COLO829 (cell line): ENCODE measurements at regions not wholly inside any gene's neighbourhood (a gene's known extent, or its start where the extent isn't known, plus 50 kb on each side); places are given as distances from the start of the nearest gene placed in this dataset.
A peak's percentile ranks its signal among the peaks of the same experiment; 100 is the strongest.

Source experiments
- DNase-seq: peaks from one replicate; pipeline ENCODE4 v3.0.0; 2012; ENCODE audit warnings: low spot score

DNA sequence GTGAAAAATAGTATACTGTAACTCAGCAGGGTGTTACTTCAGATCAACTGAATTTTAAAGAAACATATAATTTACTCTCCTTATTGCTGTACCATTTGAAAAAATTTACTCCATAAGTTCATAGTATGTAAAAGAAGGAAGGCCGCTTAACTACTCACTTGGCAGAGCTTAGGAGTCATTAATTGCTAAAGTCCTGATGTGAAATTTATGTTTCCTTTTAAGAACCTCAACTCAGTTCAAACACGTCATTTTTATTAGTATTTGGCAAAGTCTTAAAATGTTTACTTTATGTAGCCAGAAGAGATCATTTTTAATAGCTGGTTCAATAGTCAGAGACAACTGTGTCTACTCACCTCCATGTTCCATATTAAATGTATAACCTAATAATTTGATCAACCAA is 268.6 kb downstream of the CDH10 start:
- DNase-seq: no peak

DNA sequence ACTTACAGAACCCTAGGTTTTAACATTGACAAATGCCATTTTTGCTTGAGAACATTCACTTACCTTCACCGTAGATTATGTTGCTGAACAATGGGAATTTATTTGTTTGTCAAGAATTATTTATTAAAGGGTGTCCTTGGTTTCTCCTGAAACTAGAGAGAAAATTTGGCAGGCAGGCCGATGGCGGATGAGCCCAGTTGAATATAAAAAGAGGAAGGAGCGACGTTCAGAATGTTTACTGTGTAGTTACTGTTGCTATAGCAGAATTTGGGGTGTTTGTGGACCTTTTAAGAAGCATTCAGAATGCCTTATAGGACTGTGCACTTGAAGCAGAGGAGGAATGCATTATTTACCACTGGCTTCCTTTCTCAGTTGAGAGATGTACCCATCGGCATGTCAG is 268.2 kb downstream of the CDH10 start:
- no peak for DNase-seq

DNA sequence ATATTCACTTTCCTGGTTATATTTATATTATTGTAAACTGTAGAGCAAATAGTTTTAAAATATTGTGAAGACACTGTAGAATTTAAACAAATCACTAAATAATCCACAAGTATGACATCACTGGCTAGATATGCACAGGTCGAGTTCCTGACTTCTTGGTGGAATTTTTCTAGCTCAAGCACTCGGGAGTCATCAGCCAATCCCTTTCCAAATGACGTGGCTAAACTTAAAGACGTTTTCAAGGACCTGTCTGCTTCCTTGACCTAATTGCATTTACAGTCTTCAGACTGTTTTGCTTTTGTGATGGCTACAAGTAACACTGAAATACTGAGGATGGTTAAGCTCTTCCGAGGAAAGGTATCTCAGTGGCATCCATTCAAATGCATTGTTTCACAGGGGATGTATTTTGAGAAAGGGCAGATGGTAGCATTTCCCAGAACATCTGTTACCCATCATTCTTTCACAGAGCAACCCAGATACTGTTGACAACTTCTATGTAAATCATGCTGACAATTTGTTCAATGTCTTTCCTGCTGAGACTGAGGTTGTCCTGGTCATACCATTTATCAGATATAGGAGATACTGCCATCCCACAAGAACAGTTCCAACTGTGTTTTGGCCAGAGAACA is 262.8 kb downstream of the CDH10 start:
- no peak for DNase-seq

DNA sequence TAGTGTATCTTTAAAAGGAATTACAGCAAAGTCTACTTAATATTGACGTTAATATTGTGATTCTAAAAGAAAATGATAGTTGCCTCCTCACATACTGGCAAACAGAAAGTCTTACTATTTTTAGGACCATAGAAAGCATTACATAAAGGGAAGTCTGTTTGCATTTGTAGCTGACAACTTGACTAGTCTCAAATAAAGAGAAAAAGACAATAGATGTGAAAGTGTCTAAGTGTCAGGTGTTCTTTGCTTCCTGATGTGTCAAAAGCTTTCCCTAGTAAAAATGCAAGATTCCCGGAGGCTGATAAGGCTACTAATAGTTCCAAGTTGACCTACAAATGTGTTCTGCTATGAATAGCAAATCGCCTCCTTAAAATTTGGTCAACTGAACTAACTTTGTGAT is 259.7 kb downstream of the CDH10 start:
- DNase-seq: no peak

DNA sequence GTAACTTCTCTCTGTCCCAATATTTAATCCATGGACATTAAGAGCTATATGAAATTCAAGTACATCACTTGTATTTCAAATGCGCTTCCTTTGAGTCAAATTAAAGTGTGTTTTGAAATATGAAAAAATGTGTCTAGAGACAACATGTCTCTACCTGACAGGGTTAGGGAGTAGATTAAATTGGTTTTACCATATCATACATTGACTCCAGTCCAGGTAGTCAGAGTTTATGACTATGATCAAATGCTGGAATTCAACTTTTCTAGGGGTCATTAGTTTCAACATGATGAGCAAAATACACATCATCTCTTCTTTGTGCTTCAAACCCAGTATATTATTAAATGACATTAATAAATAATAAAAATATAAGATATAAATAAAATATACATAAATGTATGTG is 259.2 kb downstream of the CDH10 start:
- DNase-seq: no peak

DNA sequence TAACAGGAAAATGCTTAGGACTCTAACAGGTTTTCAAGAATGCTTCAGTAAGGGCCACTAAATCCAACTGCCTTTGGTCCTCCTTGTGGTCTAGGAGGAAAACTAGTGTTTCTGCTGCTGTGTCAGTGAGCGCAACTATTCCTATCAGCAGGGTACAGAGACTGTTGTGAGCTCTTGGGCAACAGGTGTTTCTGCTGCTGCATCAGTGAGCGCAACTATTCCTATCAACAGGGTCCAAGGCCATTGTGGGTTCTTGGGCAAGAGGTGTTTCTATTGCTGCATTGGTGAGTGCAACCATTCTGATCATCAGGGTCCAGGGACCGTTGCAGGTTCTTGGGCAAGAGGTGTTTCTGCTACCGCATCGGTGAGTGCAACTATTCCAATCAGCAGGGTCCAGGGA is 256.3 kb downstream of the CDH10 start:
- DNase-seq: no peak

DNA sequence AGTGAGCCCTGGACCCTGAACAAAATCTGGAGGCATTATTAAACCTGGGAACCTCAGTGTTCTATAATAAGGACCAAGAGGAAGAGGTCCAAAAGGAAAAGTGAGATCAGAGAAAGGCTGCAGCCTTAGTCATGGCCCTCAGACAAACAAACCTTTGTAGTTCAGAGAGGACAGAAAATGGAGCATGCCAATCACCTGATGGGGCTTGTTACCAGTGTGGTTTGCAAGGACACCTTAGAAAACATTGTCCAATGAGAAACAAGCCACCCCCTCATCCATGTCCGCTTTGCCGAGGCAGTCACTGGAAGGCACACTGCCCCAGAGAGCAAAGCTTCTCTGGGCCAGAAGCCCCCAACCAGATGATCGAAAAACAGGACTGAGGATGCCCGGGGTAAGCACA is 254.8 kb downstream of the CDH10 start:
- DNase-seq: no peak

DNA sequence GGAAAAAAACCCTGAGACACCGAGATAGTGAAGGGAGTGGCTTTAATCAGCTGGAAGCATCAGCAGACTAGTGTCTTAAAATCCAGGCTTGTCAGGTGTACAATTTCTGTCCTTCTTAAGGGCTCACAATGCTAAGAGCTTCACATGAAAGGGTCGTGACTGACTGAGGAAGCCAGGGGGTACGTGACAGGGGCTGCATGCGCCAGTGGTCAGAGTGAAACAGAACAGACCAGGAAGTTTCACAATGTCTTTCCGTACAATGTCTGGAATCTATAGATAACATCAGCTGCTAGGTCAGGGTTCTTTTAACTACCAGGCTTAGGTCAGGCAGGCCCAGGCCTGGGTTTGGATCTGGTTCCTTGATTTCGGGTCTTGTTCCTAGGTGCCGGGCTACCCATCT is 253.0 kb downstream of the CDH10 start:
- no peak for DNase-seq

DNA sequence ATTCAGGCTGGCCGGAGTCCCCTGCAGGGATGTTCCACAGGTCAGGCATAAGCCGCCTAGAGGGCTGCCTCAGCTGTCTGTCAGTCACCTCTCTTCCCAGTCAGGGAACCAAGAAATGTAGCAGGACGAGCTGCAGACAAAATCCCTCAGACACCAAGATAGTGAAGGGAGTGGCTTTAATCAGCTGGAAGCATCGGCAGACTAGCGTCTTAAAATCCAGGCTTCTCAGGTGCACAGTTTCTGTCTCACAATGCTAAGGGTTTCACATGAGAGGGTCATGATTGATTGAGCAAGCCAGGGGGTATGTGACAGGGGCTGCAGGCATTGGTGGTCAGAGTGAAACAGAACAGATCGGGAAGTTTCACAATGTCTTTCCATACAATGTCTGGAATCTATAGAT is 247.2 kb downstream of the CDH10 start:
- DNase-seq: no peak

DNA sequence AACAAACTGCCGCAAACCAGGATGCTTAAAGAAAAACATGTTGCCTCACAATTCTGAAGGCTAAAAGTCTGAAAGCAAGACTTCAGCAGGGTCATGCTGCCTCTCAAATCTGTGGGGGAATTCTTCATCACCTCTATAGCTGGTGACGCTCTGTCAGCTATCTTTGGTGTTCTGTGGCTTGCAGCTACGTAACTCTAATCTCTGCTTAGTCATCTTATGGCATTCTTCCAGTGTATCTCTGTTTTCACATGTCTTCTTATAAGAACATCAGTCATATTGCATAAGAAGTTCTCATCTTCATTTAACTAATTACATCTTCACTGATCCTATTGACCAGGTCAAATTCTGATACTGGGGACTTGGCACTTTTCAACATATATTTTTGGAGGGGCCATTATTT is 243.0 kb downstream of the CDH10 start:
- peak; percentile 2 for DNase-seq

DNA sequence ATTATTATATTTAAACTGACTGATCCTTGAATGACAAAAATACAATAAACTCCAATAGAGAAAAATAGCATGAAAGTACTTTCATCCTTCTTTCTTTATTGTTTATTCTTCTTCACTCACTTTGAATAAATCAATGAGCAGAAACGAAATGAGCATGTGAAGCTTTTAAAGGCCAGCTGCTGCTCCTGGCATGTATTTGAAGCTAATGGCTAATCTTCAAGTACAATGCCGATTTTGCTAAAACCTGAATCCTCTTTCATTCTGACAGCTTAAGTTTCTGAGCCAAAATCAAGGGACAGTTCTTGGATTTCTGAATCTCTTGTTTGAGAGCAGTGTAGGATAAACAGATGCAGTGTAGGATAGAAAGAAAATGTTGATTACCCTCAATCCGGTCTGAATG is 237.3 kb downstream of the CDH10 start:
- no peak for DNase-seq

DNA sequence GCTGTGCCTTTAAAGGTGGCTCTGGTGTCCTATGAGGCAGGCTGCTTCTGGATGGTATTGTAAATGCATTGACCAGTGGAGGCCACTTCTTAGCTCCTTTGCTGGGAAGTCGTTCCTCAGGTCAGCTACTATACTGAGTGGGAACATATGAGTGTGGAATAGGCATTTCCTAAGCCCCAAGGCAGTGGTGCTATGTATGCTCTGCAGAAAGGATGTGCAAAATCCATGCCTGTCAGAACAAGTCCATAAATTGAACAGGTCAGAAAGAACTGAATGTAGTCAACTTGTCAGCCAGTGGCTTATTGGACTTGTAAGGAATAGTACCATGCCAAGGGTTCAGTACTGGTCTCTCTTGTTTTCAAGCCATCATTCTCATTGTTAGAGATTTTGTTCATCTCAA is 216.4 kb downstream of the CDH10 start:
- no peak for DNase-seq

DNA sequence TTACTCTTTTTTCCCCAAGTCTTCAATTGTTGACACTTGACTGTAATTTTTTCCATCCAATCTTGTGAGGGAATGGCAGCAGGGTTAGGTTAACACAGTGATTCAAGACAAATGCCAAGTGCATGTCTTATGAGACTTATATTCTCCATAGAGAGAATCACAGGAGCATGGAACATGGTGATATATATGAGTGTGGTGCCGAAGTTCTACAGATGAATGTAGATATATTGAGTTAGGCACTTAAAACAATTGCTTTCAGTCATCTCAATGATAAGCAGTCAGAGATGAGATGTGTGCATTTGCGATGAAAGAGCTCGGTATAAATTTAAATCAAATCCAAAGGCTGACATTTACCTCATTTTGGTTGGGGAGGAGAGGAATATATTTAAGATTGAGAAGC is 211.2 kb downstream of the CDH10 start:
- no peak for DNase-seq
